ENCODE measurements at regions not wholly inside any gene's neighbourhood (a gene's known extent, or its start where the extent isn't known, plus 50 kb on each side); places are given as distances from the start of the nearest gene placed in this dataset.

DNA sequence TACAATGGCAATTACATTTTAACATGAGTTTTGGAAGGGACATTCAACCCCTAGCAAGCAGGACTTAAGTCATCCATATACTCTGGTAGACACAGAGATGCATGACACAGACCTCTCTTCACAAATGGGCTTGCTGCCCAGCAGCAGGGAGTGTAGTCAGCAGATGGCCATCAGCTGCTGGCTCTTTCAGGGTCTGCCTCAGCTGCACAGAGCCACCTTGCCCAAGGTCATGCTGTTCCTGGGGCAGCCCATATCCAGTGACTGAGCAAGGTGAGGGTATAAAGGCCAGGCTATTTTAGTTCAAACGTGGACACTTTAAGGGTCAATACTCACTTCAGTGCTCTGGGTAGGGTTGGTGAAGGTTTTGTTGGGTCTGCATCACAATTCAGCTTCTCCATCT, 58.3 kb upstream of the JDP2 start:
- TF ChIP-seq CTCF (IDR thresholded peaks at IDR 0.05) (no peak), POLR2A (IDR thresholded peaks at IDR 0.05) (no peak)

Measured in testis (tissue), 2 donors.